ENCODE measurements at regions not wholly inside any gene's neighbourhood (a gene's known extent, or its start where the extent isn't known, plus 50 kb on each side); places are given as distances from the start of the nearest gene placed in this dataset.

DNA sequence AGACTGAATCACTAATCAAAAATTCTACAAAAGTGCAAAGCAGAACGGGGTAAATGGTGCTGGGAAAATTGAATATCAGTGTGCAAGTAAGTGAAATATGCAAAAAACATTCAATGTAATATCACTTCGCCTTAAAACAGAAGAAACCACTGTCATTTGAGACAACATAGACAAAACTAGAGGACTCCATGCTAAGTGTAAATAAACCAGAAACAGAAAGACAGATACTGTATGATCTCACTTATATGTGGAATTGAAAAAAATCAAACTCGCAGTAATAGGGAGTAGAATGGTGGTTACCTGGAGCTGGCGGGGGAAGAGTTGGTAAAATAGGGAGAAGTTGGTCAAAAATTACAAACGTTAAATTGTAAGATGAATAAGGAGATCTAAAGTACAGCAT is 1420.0 kb upstream of the CDH2 start:
- no peak for TF ChIP-seq EZH2phosphoT487 (IDR thresholded peaks at IDR 0.05; ENCODE audit: low read depth, severe bottlenecking, unreplicated experiment)
- TF ChIP-seq, protein P1, sequence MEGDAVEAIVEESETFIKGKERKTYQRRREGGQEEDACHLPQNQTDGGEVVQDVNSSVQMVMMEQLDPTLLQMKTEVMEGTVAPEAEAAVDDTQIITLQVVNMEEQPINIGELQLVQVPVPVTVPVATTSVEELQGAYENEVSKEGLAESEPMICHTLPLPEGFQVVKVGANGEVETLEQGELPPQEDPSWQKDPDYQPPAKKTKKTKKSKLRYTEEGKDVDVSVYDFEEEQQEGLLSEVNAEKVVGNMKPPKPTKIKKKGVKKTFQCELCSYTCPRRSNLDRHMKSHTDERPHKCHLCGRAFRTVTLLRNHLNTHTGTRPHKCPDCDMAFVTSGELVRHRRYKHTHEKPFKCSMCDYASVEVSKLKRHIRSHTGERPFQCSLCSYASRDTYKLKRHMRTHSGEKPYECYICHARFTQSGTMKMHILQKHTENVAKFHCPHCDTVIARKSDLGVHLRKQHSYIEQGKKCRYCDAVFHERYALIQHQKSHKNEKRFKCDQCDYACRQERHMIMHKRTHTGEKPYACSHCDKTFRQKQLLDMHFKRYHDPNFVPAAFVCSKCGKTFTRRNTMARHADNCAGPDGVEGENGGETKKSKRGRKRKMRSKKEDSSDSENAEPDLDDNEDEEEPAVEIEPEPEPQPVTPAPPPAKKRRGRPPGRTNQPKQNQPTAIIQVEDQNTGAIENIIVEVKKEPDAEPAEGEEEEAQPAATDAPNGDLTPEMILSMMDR (IDR thresholded peaks at IDR 0.05; ENCODE audit: poor library complexity), result no peak

Measured in hepatocyte (in vitro differentiated cells).